ENCODE measurements at regions not wholly inside any gene's neighbourhood (a gene's known extent, or its start where the extent isn't known, plus 50 kb on each side); places are given as distances from the start of the nearest gene placed in this dataset.

DNA sequence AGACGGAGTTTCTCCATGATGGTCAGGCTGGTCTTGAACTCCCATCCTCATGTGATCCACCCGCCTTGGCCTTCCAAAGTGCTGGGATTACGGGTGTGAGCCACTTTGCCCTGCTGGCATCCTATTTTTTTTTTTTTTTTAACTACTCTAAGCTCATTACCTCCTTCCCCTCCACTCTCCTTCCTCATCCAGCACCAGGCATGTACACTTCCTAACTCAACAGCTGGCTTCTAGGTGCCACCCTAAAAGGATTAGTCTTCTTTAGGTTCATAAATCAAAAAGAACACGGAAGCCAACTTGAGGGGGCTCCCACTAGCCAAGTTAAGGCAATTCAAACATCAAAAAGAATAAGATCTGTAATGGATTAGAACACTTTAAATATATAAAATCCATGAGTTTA, 70.6 kb upstream of the TEX51 start:
- TF ChIP-seq ISL1 (CRISPR knock-in tag; IDR thresholded peaks at IDR 0.05): no peak
- TF ChIP-seq, protein P1, sequence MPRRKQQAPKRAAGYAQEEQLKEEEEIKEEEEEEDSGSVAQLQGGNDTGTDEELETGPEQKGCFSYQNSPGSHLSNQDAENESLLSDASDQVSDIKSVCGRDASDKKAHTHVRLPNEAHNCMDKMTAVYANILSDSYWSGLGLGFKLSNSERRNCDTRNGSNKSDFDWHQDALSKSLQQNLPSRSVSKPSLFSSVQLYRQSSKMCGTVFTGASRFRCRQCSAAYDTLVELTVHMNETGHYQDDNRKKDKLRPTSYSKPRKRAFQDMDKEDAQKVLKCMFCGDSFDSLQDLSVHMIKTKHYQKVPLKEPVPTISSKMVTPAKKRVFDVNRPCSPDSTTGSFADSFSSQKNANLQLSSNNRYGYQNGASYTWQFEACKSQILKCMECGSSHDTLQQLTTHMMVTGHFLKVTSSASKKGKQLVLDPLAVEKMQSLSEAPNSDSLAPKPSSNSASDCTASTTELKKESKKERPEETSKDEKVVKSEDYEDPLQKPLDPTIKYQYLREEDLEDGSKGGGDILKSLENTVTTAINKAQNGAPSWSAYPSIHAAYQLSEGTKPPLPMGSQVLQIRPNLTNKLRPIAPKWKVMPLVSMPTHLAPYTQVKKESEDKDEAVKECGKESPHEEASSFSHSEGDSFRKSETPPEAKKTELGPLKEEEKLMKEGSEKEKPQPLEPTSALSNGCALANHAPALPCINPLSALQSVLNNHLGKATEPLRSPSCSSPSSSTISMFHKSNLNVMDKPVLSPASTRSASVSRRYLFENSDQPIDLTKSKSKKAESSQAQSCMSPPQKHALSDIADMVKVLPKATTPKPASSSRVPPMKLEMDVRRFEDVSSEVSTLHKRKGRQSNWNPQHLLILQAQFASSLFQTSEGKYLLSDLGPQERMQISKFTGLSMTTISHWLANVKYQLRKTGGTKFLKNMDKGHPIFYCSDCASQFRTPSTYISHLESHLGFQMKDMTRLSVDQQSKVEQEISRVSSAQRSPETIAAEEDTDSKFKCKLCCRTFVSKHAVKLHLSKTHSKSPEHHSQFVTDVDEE (CRISPR knock-in tag; IDR thresholded peaks at IDR 0.05): no peak
- TF ChIP-seq TOX (CRISPR knock-in tag; IDR thresholded peaks at IDR 0.05; ENCODE audit: borderline replicate concordance): no peak
- TF ChIP-seq, protein P2, sequence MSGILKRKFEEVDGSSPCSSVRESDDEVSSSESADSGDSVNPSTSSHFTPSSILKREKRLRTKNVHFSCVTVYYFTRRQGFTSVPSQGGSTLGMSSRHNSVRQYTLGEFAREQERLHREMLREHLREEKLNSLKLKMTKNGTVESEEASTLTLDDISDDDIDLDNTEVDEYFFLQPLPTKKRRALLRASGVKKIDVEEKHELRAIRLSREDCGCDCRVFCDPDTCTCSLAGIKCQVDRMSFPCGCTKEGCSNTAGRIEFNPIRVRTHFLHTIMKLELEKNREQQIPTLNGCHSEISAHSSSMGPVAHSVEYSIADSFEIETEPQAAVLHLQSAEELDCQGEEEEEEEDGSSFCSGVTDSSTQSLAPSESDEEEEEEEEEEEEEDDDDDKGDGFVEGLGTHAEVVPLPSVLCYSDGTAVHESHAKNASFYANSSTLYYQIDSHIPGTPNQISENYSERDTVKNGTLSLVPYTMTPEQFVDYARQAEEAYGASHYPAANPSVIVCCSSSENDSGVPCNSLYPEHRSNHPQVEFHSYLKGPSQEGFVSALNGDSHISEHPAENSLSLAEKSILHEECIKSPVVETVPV (CRISPR knock-in tag; IDR thresholded peaks at IDR 0.05): no peak
- no peak for TF ChIP-seq TCF4 (CRISPR knock-in tag; IDR thresholded peaks at IDR 0.05; ENCODE audit: borderline replicate concordance)
- TF ChIP-seq, protein P3, sequence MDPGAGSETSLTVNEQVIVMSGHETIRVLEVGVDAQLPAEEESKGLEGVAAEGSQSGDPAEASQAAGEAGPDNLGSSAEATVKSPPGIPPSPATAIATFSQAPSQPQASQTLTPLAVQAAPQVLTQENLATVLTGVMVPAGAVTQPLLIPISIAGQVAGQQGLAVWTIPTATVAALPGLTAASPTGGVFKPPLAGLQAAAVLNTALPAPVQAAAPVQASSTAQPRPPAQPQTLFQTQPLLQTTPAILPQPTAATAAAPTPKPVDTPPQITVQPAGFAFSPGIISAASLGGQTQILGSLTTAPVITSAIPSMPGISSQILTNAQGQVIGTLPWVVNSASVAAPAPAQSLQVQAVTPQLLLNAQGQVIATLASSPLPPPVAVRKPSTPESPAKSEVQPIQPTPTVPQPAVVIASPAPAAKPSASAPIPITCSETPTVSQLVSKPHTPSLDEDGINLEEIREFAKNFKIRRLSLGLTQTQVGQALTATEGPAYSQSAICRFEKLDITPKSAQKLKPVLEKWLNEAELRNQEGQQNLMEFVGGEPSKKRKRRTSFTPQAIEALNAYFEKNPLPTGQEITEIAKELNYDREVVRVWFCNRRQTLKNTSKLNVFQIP (CRISPR knock-in tag; IDR thresholded peaks at IDR 0.05; ENCODE audit: borderline replicate concordance, low read depth): no peak
- no peak for TF ChIP-seq OSR1 (CRISPR knock-in tag; IDR thresholded peaks at IDR 0.05)
- no peak for TF ChIP-seq BACH2 (CRISPR knock-in tag; IDR thresholded peaks at IDR 0.05; ENCODE audit: borderline replicate concordance)
- TF ChIP-seq GLIS3 (CRISPR knock-in tag; IDR thresholded peaks at IDR 0.05): no peak
- no peak for ATAC-seq

DNA sequence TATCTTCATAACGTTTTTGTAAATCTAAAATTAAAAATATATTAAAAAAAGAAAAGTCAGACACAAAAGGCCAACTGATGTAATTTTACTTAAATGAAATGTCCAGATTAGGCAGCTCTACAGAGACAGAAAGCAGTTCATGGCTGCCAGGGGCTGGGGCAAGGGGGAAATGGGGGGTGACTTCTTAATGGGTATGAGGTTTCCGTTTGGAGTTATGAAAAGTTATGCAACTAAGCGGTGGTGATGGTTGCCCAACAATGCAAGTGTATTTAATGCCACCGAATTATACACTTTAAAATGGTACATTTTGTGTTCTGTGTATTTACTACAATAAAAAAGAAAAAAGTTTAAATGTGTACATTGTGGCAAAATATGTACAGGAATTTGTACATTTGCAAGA, 70.2 kb upstream of the TEX51 start:
- ATAC-seq: no peak
- TF ChIP-seq PPARA (CRISPR knock-in tag; IDR thresholded peaks at IDR 0.05; ENCODE audit: borderline replicate concordance) (no peak), OSR1 (CRISPR knock-in tag; IDR thresholded peaks at IDR 0.05) (no peak), CSDC2 (CRISPR knock-in tag; IDR thresholded peaks at IDR 0.05) (no peak), ZFP3 (CRISPR knock-in tag; IDR thresholded peaks at IDR 0.05) (no peak), ZNF565 (CRISPR knock-in tag; conservative IDR thresholded peaks at IDR 0.05; ENCODE audit: low read depth) (no peak), GLIS3 (CRISPR knock-in tag; IDR thresholded peaks at IDR 0.05) (no peak), SNAI2 (CRISPR knock-in tag; IDR thresholded peaks at IDR 0.05) (no peak), TOX (CRISPR knock-in tag; IDR thresholded peaks at IDR 0.05; ENCODE audit: borderline replicate concordance) (no peak)

DNA sequence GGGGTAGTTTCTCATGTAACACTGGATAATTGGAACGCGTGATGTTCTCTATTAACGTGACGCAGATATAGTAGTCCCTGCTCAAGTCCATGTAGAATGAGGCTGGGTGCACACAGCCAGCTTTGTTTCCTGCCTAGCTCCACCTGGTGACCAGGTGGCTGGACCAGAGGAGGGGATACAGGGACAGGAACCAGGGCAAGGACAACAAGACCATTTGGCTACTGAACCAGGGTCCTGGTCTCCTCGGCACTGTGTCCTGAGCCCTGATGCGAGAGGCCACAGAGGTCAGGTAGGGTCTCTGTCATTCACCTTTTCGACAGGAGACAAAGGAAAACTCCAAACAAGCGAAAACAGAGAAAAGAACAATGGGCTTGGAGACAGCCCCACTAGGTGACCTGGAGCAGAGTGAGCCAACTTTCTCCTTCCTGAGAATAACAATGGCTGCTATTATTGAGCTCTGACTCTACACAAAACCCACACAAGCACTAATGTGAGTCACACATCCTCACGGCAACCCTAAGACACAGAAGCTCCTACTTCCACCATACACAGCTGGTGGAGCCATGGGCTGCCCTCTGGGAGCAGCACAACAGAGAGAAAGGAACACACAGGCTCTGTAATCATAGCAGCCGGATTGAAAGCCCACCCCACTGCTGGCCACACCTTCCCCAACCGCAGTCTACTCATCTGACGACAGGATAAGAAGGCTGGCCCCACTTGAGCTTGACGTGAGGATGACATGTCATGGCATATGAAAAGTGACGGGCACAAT, 67.3 kb upstream of the TEX51 start:
- no peak for TF ChIP-seq SNAI2 (CRISPR knock-in tag; IDR thresholded peaks at IDR 0.05)
- TF ChIP-seq, protein P4, sequence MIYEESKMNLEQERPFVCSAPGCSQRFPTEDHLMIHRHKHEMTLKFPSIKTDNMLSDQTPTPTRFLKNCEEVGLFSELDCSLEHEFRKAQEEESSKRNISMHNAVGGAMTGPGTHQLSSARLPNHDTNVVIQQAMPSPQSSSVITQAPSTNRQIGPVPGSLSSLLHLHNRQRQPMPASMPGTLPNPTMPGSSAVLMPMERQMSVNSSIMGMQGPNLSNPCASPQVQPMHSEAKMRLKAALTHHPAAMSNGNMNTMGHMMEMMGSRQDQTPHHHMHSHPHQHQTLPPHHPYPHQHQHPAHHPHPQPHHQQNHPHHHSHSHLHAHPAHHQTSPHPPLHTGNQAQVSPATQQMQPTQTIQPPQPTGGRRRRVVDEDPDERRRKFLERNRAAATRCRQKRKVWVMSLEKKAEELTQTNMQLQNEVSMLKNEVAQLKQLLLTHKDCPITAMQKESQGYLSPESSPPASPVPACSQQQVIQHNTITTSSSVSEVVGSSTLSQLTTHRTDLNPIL (CRISPR knock-in tag; IDR thresholded peaks at IDR 0.05; ENCODE audit: low read depth): no peak
- TF ChIP-seq TOX (CRISPR knock-in tag; IDR thresholded peaks at IDR 0.05; ENCODE audit: borderline replicate concordance): no peak
- no peak for TF ChIP-seq ISL1 (CRISPR knock-in tag; IDR thresholded peaks at IDR 0.05)
- TF ChIP-seq RARB (CRISPR knock-in tag; IDR thresholded peaks at IDR 0.05): no peak
- ATAC-seq: no peak

DNA sequence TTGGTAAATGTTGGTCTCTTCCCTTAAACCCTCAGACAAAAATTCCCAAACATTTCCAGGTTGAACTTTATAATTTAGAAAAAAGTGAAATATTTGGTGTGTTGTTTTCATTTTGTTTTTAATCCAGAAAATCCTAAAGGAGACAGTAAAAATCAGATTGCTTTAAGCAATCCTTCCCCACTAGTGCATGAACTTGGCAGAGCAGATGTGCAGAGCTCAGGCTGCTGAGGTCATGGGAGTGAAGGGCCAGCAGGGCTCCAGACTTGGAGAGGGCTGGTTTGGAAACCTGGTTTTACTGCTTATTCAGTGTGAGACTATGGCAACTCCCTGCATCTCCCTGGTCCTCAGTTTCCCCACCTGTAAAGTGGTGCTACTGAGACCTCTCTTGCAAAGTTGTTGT, 66.7 kb upstream of the TEX51 start:
- TF ChIP-seq ZFP30 (CRISPR knock-in tag; IDR thresholded peaks at IDR 0.05) (no peak), ZC3H10 (CRISPR knock-in tag; IDR thresholded peaks at IDR 0.05) (no peak), ARNTL (CRISPR knock-in tag; IDR thresholded peaks at IDR 0.05; ENCODE audit: borderline replicate concordance, low read depth) (no peak), TOX (CRISPR knock-in tag; IDR thresholded peaks at IDR 0.05; ENCODE audit: borderline replicate concordance) (no peak), BACH2 (CRISPR knock-in tag; IDR thresholded peaks at IDR 0.05; ENCODE audit: borderline replicate concordance) (no peak), ZNF70 (CRISPR knock-in tag; IDR thresholded peaks at IDR 0.05) (no peak), OSR1 (CRISPR knock-in tag; IDR thresholded peaks at IDR 0.05) (no peak)
- TF ChIP-seq, protein P1 (CRISPR knock-in tag; IDR thresholded peaks at IDR 0.05): no peak
- TF ChIP-seq, protein P2 (CRISPR knock-in tag; IDR thresholded peaks at IDR 0.05): no peak
- no peak for ATAC-seq
